ENCODE measurements at regions not wholly inside any gene's neighbourhood (a gene's known extent, or its start where the extent isn't known, plus 50 kb on each side); places are given as distances from the start of the nearest gene placed in this dataset.

- no peak for TF ChIP-seq RCOR1 (conservative IDR thresholded peaks at IDR 0.05; ENCODE audit: low read depth, low read length)
- TF ChIP-seq, protein P1, sequence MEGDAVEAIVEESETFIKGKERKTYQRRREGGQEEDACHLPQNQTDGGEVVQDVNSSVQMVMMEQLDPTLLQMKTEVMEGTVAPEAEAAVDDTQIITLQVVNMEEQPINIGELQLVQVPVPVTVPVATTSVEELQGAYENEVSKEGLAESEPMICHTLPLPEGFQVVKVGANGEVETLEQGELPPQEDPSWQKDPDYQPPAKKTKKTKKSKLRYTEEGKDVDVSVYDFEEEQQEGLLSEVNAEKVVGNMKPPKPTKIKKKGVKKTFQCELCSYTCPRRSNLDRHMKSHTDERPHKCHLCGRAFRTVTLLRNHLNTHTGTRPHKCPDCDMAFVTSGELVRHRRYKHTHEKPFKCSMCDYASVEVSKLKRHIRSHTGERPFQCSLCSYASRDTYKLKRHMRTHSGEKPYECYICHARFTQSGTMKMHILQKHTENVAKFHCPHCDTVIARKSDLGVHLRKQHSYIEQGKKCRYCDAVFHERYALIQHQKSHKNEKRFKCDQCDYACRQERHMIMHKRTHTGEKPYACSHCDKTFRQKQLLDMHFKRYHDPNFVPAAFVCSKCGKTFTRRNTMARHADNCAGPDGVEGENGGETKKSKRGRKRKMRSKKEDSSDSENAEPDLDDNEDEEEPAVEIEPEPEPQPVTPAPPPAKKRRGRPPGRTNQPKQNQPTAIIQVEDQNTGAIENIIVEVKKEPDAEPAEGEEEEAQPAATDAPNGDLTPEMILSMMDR (IDR thresholded peaks at IDR 0.05 in 2 of 3, conservative IDR thresholded peaks at IDR 0.05 in 1 of 3; ENCODE audit: control insufficient read depth in 2 of 3, extremely low read depth in 1 of 3, insufficient read depth in 1 of 3, low read depth in 3 of 3, low read length in 3 of 3): no peak
- TF ChIP-seq, protein P2, sequence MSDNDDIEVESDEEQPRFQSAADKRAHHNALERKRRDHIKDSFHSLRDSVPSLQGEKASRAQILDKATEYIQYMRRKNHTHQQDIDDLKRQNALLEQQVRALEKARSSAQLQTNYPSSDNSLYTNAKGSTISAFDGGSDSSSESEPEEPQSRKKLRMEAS (IDR thresholded peaks at IDR 0.05; ENCODE audit: low read depth, low read length): no peak
Observed at GRCh38 chr2:12890066-12890465, 173.3 kb downstream of the TRIB2 start.
